NCI-H345 treated with DMSO at 0.1 percent for 48 hours (cell line): ENCODE measurements at regions not wholly inside any gene's neighbourhood (a gene's known extent, or its start where the extent isn't known, plus 50 kb on each side); places are given as distances from the start of the nearest gene placed in this dataset.

Experiments
- DNase-seq: peaks from one replicate; lab custom pipeline; 2025; ENCODE audit not compliant: unreplicated experiment; lab: John Stamatoyannopoulos, UW

- DNase-seq = no peak
These were observed 198.4 kb downstream of the MTX2 start for GRCh38 chr2:176467595-176467994.

- DNase-seq = no peak
These were observed 199.3 kb downstream of the MTX2 start for GRCh38 chr2:176468457-176469113.

GRCh38 chr2:176470713-176471112 is 201.5 kb downstream of the MTX2 start:
- no peak for DNase-seq

GRCh38 chr2:176471949-176472348 is 202.7 kb downstream of the MTX2 start:
- peak; percentile 46 for DNase-seq

GRCh38 chr2:176473177-176473576 is 203.9 kb downstream of the MTX2 start:
- DNase-seq = peak; percentile 88

GRCh38 chr2:176473851-176474250 is 204.6 kb downstream of the MTX2 start:
- DNase-seq = no peak

- DNase-seq = no peak
These were observed 208.1 kb downstream of the MTX2 start for GRCh38 chr2:176477336-176477735.

- DNase-seq = no peak
These were observed 210.7 kb downstream of the MTX2 start for GRCh38 chr2:176479961-176480360.

GRCh38 chr2:176482107-176482506 is 212.9 kb downstream of the MTX2 start:
- DNase-seq = no peak

- DNase-seq = no peak
These were observed 214.2 kb downstream of the MTX2 start for GRCh38 chr2:176483476-176483875.

GRCh38 chr2:176483901-176484568 is 214.8 kb downstream of the MTX2 start:
- DNase-seq = no peak

- no peak for DNase-seq
These were observed 215.6 kb downstream of the MTX2 start for GRCh38 chr2:176484838-176485237.

- no peak for DNase-seq
These were observed 219.2 kb downstream of the MTX2 start for GRCh38 chr2:176488431-176488830.

GRCh38 chr2:176490061-176490861 is 221.0 kb downstream of the MTX2 start:
- no peak for DNase-seq

- DNase-seq = no peak
These were observed 222.1 kb downstream of the MTX2 start for GRCh38 chr2:176491172-176491904.

GRCh38 chr2:176492583-176492982 is 223.3 kb downstream of the MTX2 start:
- DNase-seq = no peak

- no peak for DNase-seq
These were observed 224.1 kb downstream of the MTX2 start for GRCh38 chr2:176493226-176493825.

- DNase-seq = no peak
These were observed 224.7 kb downstream of the MTX2 start for GRCh38 chr2:176493909-176494308.

GRCh38 chr2:176494949-176495353 is 225.7 kb downstream of the MTX2 start:
- DNase-seq = no peak

GRCh38 chr2:176495826-176496225 is 226.6 kb downstream of the MTX2 start:
- no peak for DNase-seq

- DNase-seq = no peak
These were observed 227.5 kb downstream of the MTX2 start for GRCh38 chr2:176496761-176497160.
